HG02970 (cell line): ENCODE measurements at regions not wholly inside any gene's neighbourhood (a gene's known extent, or its start where the extent isn't known, plus 50 kb on each side); places are given as distances from the start of the nearest gene placed in this dataset.

ENCODE experiments used
- ATAC-seq: cut with Tn5 transposase; IDR thresholded peaks from one replicate; pipeline ENCODE4 v1.9.1; 2021; ENCODE audit warnings: mild to moderate bottlenecking, moderate library complexity, moderate number of reproducible peaks; ENCODE audit not compliant: unreplicated experiment, low FRiP score

- ATAC-seq = no peak
Observed at GRCh38 chr2:193580176-193580950, 1385.6 kb upstream of the TMEFF2 start.

DNA sequence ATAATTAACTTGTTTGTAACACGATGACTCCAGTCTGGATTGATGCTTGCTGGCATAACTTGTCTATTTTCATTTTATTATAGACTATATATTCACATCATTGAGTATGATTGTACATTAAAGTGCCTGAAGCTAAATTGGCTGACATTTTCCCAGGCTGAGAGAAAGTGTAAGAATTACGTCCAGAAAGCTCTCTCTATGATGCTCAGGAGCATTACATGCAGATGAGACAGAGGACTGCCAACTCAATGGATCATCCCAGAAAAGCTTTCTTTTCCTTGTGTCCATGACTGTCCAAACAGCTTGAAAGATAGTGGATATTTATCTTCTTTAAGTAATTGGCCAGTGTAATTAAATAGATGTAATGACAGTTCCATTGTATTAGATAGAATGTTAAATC, 1372.2 kb upstream of the TMEFF2 start:
- no peak for ATAC-seq

GRCh38 chr2:193566276-193566675, 1371.5 kb upstream of the TMEFF2 start:
- no peak for ATAC-seq

GRCh38 chr2:193562031-193562430, 1367.3 kb upstream of the TMEFF2 start:
- no peak for ATAC-seq

DNA sequence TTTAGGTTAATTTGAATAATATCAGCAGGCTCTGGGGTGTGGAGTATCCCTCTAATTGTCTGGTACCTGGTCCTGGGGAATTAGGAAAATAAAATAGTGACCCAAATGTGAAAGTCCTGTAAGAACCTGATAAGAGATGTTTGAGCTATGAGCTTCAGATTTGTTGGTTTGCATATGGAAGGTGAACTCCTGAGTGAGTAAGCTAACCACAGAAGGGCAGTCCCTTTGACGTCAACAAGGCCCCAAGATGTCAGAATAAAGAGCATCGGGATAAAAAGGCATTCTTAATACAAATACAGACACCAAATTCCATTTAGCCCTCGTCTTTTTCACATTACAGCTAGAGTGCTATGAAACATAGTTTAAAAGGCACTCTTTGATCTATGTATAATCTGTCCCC, 1366.3 kb upstream of the TMEFF2 start:
- ATAC-seq = no peak

- ATAC-seq = no peak
Observed at GRCh38 chr2:193556766-193557470, 1362.2 kb upstream of the TMEFF2 start.

DNA sequence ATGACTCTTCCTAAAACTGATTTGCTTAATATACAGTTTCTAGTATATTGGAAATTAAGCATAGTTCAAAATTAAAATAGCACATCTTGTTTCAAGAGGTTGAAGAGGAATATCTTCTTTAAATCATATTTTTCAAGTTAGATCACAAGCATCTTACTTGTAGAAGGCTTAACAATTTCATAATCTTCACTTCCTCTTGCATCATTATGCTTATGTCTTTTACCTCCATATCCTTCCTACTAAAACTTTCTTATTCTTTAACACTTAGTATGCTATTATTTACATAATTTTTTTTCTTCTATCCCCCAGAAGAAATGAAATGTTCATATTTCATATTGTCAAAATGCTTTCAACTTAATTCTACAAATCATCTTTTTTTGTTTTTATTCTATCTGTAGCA, 1354.9 kb upstream of the TMEFF2 start:
- no peak for ATAC-seq

DNA sequence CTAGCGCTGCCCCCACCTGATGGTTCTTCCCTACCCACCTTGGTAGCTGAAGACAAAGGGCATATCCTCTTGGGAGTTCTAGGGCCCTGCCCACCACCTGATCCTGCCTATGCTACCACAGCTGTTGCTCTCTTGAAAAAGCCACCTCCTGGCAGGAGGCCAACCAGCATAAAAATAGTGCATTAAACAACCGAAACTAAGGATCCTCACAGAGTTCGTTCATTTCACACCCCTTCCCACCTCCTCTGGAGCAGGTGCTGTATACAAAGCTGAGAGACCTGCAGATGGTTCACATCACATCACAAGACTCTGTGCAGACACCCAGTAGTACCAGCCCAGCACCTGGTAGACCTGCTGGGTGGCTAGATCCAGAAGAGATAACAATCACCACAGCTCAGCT, 1348.0 kb upstream of the TMEFF2 start:
- no peak for ATAC-seq

DNA sequence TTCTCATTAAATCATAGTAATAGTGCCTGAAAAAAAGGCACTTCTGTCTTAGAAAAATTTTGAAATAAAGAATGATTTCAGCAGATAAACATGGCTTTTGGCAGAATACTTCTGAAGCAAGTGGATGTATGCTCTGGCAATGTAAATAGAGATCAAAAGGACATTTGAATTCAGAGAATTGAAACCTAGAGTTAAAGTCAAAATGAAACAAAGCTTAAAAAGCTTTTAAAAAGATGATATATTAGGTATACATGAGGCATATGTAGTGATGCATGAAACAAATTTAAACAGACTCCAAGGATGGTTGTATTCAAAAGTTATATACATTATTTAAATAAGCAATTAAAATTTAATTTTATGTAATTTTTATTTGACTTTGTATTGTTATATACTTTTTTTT, 1344.5 kb upstream of the TMEFF2 start:
- ATAC-seq = peak; percentile 65

DNA sequence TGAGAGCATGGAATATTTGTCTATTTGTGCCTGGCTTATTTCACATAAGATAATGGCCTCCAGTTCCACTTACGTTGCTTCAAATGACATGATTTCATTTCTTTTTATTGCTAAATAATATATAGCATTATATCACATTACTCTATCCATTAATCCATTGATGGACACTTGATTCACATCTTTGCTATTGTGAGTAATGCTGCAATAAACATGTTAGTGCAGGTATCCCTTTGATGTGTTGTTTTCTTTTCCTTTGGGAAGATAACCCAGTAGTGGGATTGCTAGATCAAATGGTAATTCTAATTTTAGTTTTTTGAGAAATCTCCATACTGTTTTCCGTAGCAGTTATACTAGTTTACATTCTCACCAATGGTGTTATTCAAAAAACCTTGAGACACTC, 1343.3 kb upstream of the TMEFF2 start:
- ATAC-seq = no peak

- ATAC-seq = no peak
Observed at GRCh38 chr2:193537531-193537930, 1342.8 kb upstream of the TMEFF2 start.

DNA sequence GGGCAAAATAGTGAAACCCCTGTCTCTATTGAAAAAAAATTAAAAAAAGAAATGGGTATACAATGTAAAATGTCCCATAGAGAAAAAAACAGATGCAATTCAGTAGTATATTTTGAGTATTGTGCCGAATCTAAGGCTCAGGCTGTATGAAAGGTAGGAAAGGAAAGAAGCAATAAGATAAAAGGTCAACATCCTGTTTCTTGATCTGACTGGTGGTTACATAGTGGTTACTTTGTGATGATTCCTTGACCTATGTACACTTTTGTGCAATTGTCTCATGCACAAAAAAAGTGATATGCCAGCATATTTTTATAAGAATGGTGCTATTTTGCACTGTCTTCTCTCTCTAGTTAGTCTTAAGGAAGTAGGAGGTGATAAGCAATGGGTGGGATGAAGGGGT, 1333.7 kb upstream of the TMEFF2 start:
- ATAC-seq = no peak

DNA sequence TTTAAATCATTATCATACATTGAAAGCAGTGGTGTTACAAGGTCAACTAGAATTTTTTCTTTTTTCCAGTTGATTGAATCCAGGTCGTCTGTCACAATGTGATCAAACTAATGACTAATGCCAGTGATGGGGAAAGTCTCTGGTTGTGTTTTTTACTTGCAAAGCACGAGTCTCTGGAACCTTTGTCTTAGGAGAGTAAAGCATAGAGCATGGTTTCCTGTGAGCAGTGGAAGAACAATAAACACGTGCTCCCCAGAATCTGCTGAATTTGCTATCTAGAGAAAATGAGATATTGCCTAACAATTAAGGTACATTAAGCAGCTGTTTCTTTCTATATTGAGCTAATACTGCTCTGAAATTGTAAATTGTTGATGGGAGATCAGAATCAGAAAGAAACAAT, 1332.4 kb upstream of the TMEFF2 start:
- no peak for ATAC-seq

- no peak for ATAC-seq
Observed at GRCh38 chr2:193523662-193524061, 1328.9 kb upstream of the TMEFF2 start.

- ATAC-seq = no peak
Observed at GRCh38 chr2:193521523-193521922, 1326.8 kb upstream of the TMEFF2 start.

DNA sequence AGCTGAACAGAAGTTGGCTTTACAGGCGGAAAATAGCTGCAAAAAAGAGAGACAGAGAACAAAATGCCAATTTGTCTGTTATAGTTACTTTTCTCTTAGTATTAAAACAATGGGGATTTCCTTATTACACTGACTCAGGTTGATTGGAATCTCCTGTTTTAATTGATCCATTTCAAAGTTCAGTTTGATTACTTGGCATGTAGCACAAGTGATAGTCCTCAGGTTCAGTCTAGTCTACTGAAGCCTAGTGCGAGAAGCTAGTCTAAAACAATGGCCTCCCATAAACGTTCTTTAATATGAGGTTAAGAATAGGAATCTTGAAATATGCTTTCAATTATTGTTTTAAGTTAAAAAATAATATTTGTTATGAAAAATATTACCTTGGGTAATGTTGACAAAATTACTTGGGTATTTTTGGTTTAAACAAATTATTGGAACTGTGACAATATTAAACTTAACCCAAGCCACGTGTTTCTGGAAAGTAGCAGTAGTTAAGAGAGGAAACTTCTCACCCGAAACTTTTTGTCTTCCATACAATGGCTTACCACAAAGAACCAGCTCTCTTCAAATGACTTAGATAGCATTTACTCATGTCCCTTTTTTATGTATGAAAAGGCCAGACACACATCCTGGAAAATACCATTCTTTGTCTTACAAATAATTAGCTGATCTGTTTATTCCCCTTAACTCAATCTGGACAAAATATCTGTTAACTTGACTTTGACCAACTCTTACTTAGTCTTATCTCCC, 1326.2 kb upstream of the TMEFF2 start:
- no peak for ATAC-seq

DNA sequence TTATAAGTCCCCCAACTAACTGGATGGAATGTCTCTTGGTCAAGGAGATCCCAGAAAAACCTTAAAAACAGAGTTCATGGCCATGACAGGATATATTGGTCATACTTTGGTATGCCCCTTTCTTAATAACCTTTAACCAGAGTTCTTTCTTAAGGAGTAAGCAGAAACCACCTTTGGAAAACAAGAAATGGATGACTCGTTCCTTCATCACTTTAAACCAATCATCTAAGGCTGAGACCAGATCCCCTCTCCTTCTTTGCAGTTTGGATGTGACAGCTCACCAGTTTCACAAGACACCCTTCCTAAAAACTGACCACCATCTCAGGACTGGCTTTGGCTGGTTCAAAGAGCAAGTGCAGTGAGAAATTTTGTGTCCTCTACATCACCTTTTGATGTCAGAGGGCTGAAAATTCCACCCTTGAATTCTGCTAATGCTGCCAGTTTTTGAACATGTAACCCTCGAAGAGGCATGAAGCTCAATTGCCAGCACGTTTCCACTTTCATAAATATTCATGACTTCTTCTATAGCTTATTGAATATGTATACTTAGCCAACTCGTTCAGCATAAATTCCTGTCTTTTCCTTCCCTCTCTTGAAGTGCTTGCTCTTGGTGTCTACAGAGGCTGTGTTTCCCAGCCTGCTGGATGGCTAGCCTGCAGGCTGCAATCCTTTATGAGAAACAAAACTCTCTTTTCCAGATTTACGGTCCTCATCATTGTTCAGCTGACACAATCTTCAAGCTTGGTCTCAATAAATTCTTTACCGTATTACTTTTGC, 1323.5 kb upstream of the TMEFF2 start:
- ATAC-seq = no peak

GRCh38 chr2:193517615-193518014, 1322.9 kb upstream of the TMEFF2 start:
- ATAC-seq = no peak

DNA sequence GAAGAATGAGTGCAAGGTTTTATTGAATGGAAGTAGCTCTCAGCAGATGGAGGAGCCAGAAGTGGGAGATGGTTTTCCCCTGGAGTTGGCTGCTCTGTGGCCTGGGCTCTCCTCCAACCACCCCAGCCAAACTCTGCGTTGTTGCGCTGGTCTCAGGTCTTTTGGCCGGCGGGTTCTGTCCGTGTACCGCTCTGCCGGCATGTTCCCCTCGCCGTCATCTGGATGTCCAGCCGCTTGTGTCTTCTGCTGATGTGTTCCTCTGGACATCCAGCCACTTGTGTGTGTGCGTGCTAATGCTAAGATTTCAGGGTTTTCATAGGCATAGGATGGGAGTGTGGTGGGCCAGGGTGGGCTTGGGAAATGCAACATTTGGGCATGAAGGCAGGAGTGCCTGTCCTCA, 1311.3 kb upstream of the TMEFF2 start:
- no peak for ATAC-seq

DNA sequence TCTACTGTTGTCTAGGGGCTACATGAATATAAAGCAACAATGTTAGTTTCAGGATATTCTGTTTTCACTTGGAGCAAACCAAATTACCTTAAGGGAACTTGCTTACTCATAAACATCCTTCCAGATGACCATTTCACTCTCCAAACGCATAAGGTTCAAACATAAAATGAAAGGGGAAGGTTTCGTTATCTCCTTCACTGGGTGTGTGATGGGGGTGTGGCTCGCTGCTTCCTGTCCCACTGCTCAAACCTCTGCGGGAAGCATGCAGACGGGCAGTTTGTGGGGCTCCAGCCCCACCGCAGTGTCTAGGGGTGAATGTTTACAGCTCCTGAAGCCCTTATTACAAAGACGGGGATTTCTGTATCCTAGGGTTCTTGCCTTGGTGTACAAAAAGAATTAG, 1310.9 kb upstream of the TMEFF2 start:
- no peak for ATAC-seq
